CD14-positive monocyte (primary cell): ENCODE measurements at regions not wholly inside any gene's neighbourhood (a gene's known extent, or its start where the extent isn't known, plus 50 kb on each side); places are given as distances from the start of the nearest gene placed in this dataset.

Experiments used
- DNase-seq, 3 donors: peaks; one replicate each; pipeline ENCODE4 v3.0.0-alpha.2; 2011 to 2022
- H2AFZ ChIP-seq: 2 replicates; pipeline ENCODE4 v1.6.0; 2012; ENCODE audit warnings: mild to moderate bottlenecking, low read depth, low read length, inconsistent platforms; ENCODE audit not compliant: insufficient read depth, poor library complexity, severe bottlenecking
- H3K27ac ChIP-seq, 2 donors: 1 replicate in 1 of 2; 2 replicates in 1 of 2; pipeline ENCODE4 v1.5.1; 2012 to 2013; ENCODE audit warnings: low read length in 2 of 2, control low read depth in 1 of 2, inconsistent platforms in 1 of 2, low read depth in 1 of 2, mild to moderate bottlenecking in 1 of 2
- H3K27me3 ChIP-seq, 2 donors: one replicate each; pipeline versions ENCODE4 v1.6.0 to v1.6.1; 2011 to 2013; ENCODE audit warnings: low read length in 2 of 2; ENCODE audit not compliant: control insufficient read depth in 2 of 2, insufficient read depth in 2 of 2
- H3K36me3 ChIP-seq, 2 donors: replicated peaks in 1 of 2; 1 replicate in 1 of 2; 2 replicates in 1 of 2; pipeline versions ENCODE4 v1.5.1 to v1.6.1; 2012 to 2013; ENCODE audit warnings: low read length in 2 of 2, control low read depth in 1 of 2, inconsistent platforms in 1 of 2, mild to moderate bottlenecking in 1 of 2; ENCODE audit not compliant: insufficient read depth in 2 of 2, control insufficient read depth in 1 of 2
- H3K4me1 ChIP-seq, 2 donors: 1 replicate in 1 of 2; 2 replicates in 1 of 2; pipeline versions ENCODE4 v1.5.1 to v1.6.1; 2012 to 2013; ENCODE audit warnings: low read length in 2 of 2, control low read depth in 1 of 2, inconsistent platforms in 1 of 2, mild to moderate bottlenecking in 1 of 2, moderate library complexity in 1 of 2; ENCODE audit not compliant: insufficient read depth in 2 of 2, control insufficient read depth in 1 of 2
- H3K4me2 ChIP-seq: replicated peaks from 2 replicates; pipeline ENCODE3; 2012; ENCODE audit warnings: low read length, moderate library complexity, mild to moderate bottlenecking; ENCODE audit not compliant: poor library complexity, severe bottlenecking; ENCODE audit errors: extremely low read depth
- H3K4me3 ChIP-seq, 3 experiments: fragments of 200-600 bp in 1 of 3; sonication (generic) in 1 of 3; replicated peaks in 1 of 3; 1 replicate in 2 of 3; 2 replicates in 1 of 3; pipeline ENCODE4 v1.5.1; 2011 to 2013; ENCODE audit warnings: low read length in 3 of 3, mild to moderate bottlenecking in 3 of 3, control low read depth in 2 of 3, low read depth in 2 of 3, inconsistent platforms in 1 of 3, moderate library complexity in 1 of 3
- H3K79me2 ChIP-seq: 2 replicates; pipeline ENCODE4 v1.6.0; 2012; ENCODE audit warnings: mild to moderate bottlenecking, control low read depth, inconsistent platforms, low read length, moderate library complexity; ENCODE audit not compliant: insufficient read depth
- H3K9ac ChIP-seq: 2 replicates; pipeline ENCODE4 v1.6.0; 2017; ENCODE audit warnings: low read length, mild to moderate bottlenecking; ENCODE audit not compliant: insufficient read depth, poor library complexity, severe bottlenecking
- H3K9me3 ChIP-seq, 2 donors: replicated peaks in 1 of 2; 1 replicate in 1 of 2; 2 replicates in 1 of 2; pipeline versions ENCODE4 v1.5.1 to v1.6.1; 2012 to 2013; ENCODE audit warnings: low read length in 2 of 2, control low read depth in 1 of 2; ENCODE audit not compliant: control insufficient read depth in 1 of 2, insufficient read depth in 1 of 2
- H4K20me1 ChIP-seq: 2 replicates; pipeline ENCODE4 v1.6.0; 2012; ENCODE audit warnings: mild to moderate bottlenecking, low read length, control low read depth, moderate library complexity; ENCODE audit not compliant: insufficient read depth
- H3K27ac Mint-ChIP-seq, 7 donors: one replicate each; pipeline ENCODE4 v1.8.0; 2020; ENCODE audit warnings: mild to moderate bottlenecking in 7 of 7, mixed read lengths in 7 of 7, moderate library complexity in 6 of 7, inconsistent platforms in 2 of 7
- H3K27me3 Mint-ChIP-seq, 3 donors: one replicate each; pipeline ENCODE4 v1.8.0; 2021 to 2022; ENCODE audit warnings: low read depth in 3 of 3, mild to moderate bottlenecking in 3 of 3, mixed read lengths in 3 of 3, moderate library complexity in 3 of 3, inconsistent platforms in 1 of 3
- H3K36me3 Mint-ChIP-seq, 2 donors: one replicate each; pipeline ENCODE4 v1.8.0; 2020; ENCODE audit warnings: mixed read lengths in 2 of 2, inconsistent platforms in 1 of 2, mild to moderate bottlenecking in 1 of 2
- H3K4me1 Mint-ChIP-seq: one replicate; pipeline ENCODE4 v1.8.0; 2020; ENCODE audit warnings: mild to moderate bottlenecking, mixed read lengths
- H3K4me3 Mint-ChIP-seq, 2 donors: one replicate each; pipeline ENCODE4 v1.8.0; 2020; ENCODE audit warnings: mild to moderate bottlenecking in 2 of 2, mixed read lengths in 2 of 2, moderate library complexity in 1 of 2
- H3K9me3 Mint-ChIP-seq, 7 donors: one replicate each; pipeline ENCODE4 v1.8.0; 2020 to 2022; ENCODE audit warnings: mixed read lengths in 7 of 7, mild to moderate bottlenecking in 6 of 7, moderate library complexity in 6 of 7, inconsistent platforms in 2 of 7
- WGBS: methylation state at CpG from one replicate; pipeline ENCODE4 v1.1.5; 2013; ENCODE audit warnings: missing lambda C conversion rate; ENCODE audit not compliant: insufficient coverage; 5-methylcytosine and 5-hydroxymethylcytosine counted together
- intact Hi-C, 2 donors: fragments of 100-400 bp; cut with micrococcal nuclease; formaldehyde crosslinking; loops; one replicate each; pipeline versions ENCODE4 v1.15.0 to v1.15.1; 2023
- TF ChIP-seq, protein P1 (sequence below): fragments of 200-600 bp; IDR thresholded peaks from one replicate; pipeline ENCODE4 v1.8.0; 2022; ENCODE audit warnings: antibody characterized with exemption, mild to moderate bottlenecking

DNA sequence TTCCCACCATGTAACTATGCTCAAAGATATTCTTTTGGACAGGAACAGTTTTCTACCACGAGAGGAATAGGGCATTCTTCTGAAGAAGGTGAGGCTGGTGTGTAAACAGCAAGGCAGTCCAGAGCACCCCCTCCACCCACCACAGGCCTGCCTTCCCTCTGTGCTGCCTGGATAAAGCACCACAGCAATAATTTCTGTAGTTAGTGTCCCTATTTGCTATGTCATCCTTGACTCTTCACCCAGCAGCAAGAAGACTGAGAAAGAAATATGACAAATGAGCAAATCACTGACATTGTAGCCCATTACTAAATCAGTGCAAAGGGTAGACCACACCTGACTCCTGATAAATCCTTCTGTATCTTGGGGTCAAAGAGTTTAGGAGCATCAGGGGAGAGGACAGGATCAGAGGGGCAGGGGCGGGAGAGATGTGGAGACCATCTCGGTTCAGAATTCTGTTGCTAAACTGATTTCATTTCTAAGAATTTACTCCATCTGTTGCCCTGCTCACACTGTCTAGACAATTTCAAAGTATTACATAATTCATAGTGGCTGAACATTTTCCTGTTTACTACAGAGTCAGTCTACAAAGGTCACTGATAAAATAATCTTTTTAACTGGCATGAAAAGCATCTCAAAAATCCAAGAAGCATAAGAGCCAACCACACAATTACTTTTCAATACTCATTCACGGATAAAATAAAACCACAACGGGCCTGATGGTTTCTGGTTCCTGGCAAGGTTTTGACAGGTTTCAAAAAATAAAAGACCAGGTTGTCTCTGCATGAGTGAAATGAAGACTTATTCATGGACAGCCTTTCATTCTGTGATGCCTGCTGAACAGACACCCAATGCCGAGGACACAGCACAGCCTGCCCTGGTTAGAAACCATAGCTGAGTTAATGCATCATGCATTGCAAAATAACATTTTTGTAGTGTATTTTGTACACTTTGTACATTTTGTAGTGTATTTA is 88.4 kb upstream of the IRS2 start:
- no peaks in the 10 kb centered on the region for H3K79me2 ChIP-seq
- DNase-seq = no peak
- H3K4me1 Mint-ChIP-seq = peaks cover under 1% of the 10 kb centered on the region
- H3K4me3 ChIP-seq = no peak overlapping the region
- no peak overlapping the region for H3K4me3 Mint-ChIP-seq
- no peaks in the 10 kb centered on the region for H3K36me3 Mint-ChIP-seq
- no peak overlapping the region for H3K27ac Mint-ChIP-seq
- H4K20me1 ChIP-seq = no peaks in the 10 kb centered on the region
- H3K27ac ChIP-seq = no peak overlapping the region
- H3K9me3 Mint-ChIP-seq = peaks cover 0 to 2% (median 0%) of the 10 kb centered on the region in 7 donors
- no peaks in the 10 kb centered on the region for H3K4me1 ChIP-seq
- H3K9me3 ChIP-seq = no peaks in the 10 kb centered on the region
- H3K9ac ChIP-seq = no peak overlapping the region
- H2AFZ ChIP-seq = no peak overlapping the region
- H3K27me3 Mint-ChIP-seq = peaks cover 13 to 20% (median 15%) of the 10 kb centered on the region in 3 donors
- TF ChIP-seq, protein P1, sequence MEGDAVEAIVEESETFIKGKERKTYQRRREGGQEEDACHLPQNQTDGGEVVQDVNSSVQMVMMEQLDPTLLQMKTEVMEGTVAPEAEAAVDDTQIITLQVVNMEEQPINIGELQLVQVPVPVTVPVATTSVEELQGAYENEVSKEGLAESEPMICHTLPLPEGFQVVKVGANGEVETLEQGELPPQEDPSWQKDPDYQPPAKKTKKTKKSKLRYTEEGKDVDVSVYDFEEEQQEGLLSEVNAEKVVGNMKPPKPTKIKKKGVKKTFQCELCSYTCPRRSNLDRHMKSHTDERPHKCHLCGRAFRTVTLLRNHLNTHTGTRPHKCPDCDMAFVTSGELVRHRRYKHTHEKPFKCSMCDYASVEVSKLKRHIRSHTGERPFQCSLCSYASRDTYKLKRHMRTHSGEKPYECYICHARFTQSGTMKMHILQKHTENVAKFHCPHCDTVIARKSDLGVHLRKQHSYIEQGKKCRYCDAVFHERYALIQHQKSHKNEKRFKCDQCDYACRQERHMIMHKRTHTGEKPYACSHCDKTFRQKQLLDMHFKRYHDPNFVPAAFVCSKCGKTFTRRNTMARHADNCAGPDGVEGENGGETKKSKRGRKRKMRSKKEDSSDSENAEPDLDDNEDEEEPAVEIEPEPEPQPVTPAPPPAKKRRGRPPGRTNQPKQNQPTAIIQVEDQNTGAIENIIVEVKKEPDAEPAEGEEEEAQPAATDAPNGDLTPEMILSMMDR = no peak
- no peaks in the 10 kb centered on the region for H3K36me3 ChIP-seq
- WGBS = 90% methylated on average over 2 of the region's 6 CpGs
- no peak overlapping the region for H3K4me2 ChIP-seq
- H3K27me3 ChIP-seq = peaks cover 0 to 1% of the 10 kb centered on the region in 2 donors
- intact Hi-C loops = no loop called here

DNA sequence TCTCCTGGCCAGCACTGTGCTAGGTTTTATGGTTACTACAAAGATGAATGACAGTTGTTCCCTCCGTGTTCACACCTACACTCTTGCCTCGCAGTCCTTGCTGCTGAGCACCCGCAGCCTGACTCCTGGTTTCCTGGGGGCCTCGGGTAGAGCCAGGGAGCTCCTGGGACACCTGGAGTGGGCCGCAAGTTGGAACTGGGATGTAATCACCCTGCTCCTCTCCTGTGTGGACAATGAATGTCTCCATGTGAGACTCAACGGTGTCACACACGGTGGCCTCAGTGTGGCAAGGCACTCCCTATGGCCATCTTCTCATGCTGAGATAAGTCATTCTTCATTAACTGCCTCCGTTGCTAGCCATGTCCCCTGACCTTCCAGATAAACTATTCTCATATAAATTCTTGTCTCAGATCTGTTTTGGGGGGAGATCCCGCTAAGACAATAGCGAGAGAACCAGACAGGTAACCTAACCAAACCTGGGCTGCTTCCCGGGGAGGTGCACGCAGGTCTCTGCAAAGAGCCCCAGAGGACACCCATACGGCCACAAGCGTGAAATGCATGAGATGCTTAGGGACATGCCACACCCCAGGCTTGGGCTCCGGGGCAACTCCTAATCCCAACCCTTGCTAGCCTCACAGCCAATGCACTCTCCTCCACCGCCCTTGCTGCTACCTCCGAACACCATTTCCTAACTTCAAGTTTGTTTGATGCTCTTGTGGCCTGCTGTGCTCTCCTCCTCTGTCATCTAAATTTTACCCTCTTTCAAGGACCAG is 87.2 kb upstream of the IRS2 start:
- Histone ChIP-seq H3K4me3 (no peak overlapping the region), H3K9ac (no peak overlapping the region), H2AFZ (no peak overlapping the region), H3K36me3 (no peaks in the 10 kb centered on the region), H4K20me1 (no peaks in the 10 kb centered on the region), H3K79me2 (no peaks in the 10 kb centered on the region), H3K4me1 (no peaks in the 10 kb centered on the region), H3K27ac (no peak overlapping the region), H3K9me3 (no peaks in the 10 kb centered on the region), H3K27me3 (peaks cover 6 to 10% of the 10 kb centered on the region in 2 donors), H3K4me2 (no peak overlapping the region)
- Mint-ChIP-seq H3K9me3 (peaks cover 0 to 2% (median 0%) of the 10 kb centered on the region in 7 donors), H3K27me3 (peaks cover 22 to 26% (median 23%) of the 10 kb centered on the region in 3 donors), H3K4me1 (peaks cover 5% of the 10 kb centered on the region), H3K4me3 (no peak overlapping the region), H3K27ac (no peak overlapping the region), H3K36me3 (no peaks in the 10 kb centered on the region)
- 86% methylated on average over 14 of the region's 17 CpGs for WGBS
- intact Hi-C loops = no loop called here
- TF ChIP-seq, protein P1 = no peak
- no peak for DNase-seq
